A673 (cell line): ENCODE measurements at regions not wholly inside any gene's neighbourhood (a gene's known extent, or its start where the extent isn't known, plus 50 kb on each side); places are given as distances from the start of the nearest gene placed in this dataset.

ENCODE experiments used
- EZH2 ChIP-seq: fragments of 200-600 bp; sonication (generic); IDR thresholded peaks from 2 replicates; pipeline ENCODE4 v1.6.1; 2017; ENCODE audit warnings: borderline replicate concordance, low read depth, mild to moderate bottlenecking, mixed read lengths, antibody characterized with exemption, low read length; ENCODE audit not compliant: poor library complexity, severe bottlenecking
- TF ChIP-seq, protein P1 (sequence below): fragments of 300-800, 200-600 bp; sonication (generic); conservative IDR thresholded peaks from 2 replicates; pipeline ENCODE4 v1.5.1; 2017; ENCODE audit warnings: low read depth, mild to moderate bottlenecking, antibody characterized with exemption, low read length, moderate library complexity, mixed read lengths

DNA sequence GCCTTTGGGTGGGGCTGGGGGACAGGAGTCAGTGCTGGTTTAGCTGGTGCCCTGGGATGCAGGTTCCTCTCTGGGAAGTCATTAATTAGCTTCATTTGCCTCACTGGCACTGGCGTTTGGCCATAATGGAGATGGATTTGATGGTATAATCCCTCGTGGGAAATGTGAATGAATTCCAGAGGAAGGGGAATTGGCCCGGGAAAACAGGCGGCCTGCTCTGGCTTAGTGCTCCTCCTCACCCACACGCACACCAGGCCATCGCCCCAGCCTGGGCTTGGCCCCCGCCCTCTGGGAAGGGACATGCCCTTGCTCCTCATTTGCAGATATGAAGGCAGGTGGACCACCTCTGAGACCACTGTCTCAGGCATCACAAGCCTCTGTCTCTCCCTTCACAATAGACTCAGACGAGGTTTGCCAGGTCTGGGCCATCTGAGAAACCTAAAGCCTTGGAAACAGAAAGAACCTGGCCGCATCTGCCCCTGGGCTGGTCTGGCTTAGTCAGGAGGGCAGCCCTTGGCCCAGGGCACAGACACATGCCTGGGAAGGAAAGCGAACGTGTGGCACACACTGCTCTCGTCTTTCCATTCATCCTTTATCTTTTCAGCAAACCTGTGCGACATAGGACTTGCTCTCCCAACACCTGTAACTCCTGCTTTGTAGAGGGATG lies 199.2 kb upstream of the CDH4 start:
- TF ChIP-seq, protein P1, sequence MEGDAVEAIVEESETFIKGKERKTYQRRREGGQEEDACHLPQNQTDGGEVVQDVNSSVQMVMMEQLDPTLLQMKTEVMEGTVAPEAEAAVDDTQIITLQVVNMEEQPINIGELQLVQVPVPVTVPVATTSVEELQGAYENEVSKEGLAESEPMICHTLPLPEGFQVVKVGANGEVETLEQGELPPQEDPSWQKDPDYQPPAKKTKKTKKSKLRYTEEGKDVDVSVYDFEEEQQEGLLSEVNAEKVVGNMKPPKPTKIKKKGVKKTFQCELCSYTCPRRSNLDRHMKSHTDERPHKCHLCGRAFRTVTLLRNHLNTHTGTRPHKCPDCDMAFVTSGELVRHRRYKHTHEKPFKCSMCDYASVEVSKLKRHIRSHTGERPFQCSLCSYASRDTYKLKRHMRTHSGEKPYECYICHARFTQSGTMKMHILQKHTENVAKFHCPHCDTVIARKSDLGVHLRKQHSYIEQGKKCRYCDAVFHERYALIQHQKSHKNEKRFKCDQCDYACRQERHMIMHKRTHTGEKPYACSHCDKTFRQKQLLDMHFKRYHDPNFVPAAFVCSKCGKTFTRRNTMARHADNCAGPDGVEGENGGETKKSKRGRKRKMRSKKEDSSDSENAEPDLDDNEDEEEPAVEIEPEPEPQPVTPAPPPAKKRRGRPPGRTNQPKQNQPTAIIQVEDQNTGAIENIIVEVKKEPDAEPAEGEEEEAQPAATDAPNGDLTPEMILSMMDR, result no peak
- no peak for TF ChIP-seq EZH2
